Posterior vena cava (tissue), 2 donors: ENCODE measurements at regions not wholly inside any gene's neighbourhood (a gene's known extent, or its start where the extent isn't known, plus 50 kb on each side); places are given as distances from the start of the nearest gene placed in this dataset.

ENCODE experiments used
- DNase-seq: peaks from one replicate; pipeline ENCODE4 v3.0.0-alpha.2; 2020; ENCODE audit warnings: low spot score
- intact Hi-C, 2 donors: fragments of 100-400 bp; cut with DNase I; formaldehyde crosslinking; loops; one replicate each; pipeline versions ENCODE4 v1.14.1 to v1.14.2; 2022 to 2023
- donor health status: DM: yes; HTN: yes; CAD: no.
- donor health status: DM: yes; HTN: yes; CAD: no.

- intact Hi-C loops = no loop called here
- no peak for DNase-seq
These were observed 347.0 kb upstream of the HSF2 start for GRCh38 chr6:122052346-122052900.

DNA sequence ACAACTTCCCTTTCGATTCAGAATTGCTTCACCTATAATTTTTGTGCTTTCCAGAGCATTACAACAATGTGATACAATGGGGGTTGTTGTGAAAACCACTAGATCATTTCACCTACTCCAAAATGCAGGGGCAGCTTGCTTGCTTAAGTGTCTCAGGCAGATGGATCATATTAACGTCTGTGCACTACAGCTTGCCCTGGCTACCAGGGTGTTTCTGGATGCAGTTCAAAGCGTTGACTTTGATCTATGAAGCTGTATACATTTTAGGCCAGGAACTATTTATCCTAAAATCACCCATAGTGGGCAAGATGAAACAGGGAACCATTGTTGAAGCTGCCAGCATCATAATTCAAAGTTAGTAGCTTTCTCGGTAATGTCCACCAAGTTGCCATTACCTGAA lies 339.5 kb upstream of the HSF2 start:
- intact Hi-C loops = no loop called here
- DNase-seq = no peak

GRCh38 chr6:122061855-122062254 lies 337.6 kb upstream of the HSF2 start:
- intact Hi-C loops = no loop called here
- no peak for DNase-seq

DNA sequence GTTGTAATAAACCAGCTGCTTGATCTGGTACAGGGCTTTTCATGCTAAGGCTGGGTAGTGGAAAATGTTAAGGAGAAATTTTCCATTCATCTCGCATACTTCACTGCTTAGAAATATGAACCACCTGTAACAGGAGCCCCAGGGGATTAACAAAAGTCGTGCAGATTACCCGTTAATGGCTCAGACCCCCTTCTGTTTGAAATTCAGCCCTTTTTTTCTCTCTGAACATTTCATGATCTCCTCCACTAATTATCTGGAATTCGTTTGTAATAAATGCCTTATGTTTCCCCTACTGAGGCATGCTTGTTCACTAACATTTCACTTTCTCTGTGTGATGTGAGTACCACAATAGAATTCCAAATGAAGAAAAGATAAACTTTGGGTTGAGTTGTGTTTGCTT lies 336.4 kb upstream of the HSF2 start:
- no peak for DNase-seq

DNA sequence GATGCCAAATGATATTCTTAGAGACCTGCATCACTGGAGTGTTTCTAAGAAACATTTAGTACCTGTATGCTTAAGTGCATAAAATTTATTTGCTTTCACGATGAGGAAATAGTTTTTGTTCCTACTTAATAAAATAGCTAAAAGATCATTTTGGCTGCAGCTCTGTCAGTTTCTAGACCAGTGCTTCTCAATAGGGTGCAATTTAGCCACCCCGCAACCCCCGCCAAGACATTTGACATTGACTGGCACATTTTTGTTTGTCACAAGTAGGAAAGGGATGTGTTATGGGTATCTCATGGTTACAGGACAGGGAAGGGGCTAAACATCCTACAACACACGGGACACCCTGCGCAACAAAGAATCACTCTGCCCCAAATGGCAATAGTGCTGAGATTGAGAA lies 335.7 kb upstream of the HSF2 start:
- DNase-seq = no peak
- intact Hi-C loops = no loop called here

More for the DNA sequence above, 336.4 kb upstream of the HSF2 start:
- intact Hi-C loops = no loop called here

- no peak for DNase-seq
- intact Hi-C loops = no loop called here
These were observed 333.3 kb upstream of the HSF2 start for GRCh38 chr6:122066200-122066599.

DNA sequence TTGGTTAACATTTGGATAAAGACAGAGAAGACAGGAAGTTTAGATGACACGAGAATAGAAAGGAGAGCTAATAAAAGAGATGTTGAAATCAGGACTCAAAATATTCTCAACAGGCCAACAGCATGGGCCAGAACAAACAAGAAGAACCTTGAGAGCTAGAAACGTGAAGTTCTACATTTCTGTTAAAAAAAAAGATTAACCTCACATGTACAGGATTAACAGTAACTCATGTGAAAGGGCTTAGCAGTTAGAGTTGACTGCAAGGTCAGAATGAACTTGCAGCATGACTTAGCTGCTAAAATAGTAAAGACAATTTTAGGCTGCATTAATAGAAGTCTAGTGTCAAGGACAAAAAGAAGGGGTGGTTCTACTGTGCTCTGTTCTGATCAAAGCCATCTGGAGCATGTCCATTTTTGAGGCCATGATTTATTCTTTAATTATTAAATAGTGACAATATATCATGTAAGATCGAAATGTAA lies 331.1 kb upstream of the HSF2 start:
- intact Hi-C loops = no loop called here
- no peak for DNase-seq

DNA sequence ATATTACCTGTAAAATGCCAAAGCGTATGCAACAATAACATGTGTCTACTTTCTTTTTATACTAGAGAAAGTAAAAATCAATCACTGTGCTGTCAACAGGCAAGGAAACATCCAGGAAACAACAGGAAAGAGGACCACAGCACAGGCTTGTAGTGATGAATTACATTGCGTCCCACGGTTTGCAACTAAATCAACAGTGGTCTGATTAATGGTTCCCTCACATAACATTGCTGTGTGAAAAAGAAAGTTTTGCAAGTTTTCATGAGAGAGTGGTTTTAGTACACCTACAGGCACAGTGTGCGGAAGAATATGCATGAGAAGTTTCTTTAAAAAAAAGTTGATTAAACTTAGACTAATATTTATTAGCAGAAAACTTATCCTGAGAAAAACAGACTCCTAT lies 329.5 kb upstream of the HSF2 start:
- no peak for DNase-seq
- intact Hi-C loops = no loop called here

DNA sequence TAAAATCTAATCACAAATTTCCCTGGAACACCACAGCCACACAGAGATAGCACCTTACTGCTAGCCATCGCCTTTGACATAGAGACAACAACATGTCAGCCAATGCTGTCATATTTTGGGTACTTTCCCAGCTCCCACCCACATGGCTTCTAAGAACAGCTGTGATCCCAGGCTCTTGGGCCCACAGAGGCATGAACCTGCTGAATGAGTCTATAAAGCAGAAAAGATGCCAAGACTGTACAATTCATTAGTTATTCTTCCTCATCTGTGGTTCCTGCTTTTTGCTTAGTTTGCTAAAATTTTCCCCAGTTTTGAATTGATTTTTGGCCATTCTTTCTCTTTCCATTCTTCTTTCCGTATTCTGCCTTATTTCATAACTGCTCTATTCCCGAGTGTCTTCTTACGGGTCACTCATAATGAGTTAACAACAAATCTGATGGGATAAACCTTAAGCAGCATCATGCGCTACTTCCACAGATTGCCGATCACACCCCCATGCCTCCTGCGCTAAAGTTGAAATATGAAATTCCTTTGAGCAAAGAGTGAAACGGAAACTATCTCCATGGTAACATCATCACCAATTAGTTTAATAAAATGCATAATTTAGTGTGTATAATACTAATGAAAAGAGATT lies 327.3 kb upstream of the HSF2 start:
- intact Hi-C loops = no loop called here
- DNase-seq = no peak

DNA sequence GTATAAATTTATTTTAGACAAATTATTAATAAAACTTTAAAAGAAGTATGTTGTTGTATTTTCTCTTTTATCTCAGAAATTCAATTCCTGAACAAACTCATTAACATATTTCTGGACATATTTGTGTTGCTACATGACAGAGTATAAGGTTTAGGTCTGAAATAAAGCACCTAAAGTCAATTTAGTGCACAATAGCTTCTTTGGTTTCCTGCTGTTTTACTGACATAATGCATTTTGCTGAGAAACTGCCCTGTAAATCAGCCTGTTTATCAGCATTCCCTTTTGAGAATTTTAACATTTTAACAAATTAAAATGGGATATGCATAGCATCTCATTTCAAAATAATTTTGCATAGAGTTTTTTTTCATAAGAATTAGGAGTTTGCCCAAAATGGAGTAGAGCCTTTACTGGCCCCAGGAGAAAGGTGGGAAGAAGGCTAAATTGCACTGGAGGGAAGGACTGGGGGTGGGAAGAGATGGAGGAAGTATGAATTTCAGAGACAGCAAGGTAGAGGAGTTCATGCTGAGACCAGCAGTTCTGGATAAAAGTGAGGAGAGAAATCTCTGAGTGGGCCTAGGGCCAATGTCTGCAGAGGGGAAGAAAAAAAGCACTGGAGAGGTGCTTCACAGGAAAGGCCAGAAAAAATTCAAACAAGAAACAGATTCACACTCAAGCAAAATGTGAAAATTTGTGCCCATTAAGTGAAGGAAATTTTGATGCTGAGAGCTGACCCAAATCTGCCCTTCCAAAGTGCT lies 324.2 kb upstream of the HSF2 start:
- intact Hi-C loops = no loop called here
- DNase-seq = no peak

GRCh38 chr6:122075917-122076316 lies 323.5 kb upstream of the HSF2 start:
- intact Hi-C loops = no loop called here
- DNase-seq = no peak

- intact Hi-C loops = no loop called here
- DNase-seq = no peak
These were observed 321.8 kb upstream of the HSF2 start for GRCh38 chr6:122077603-122078002.

DNA sequence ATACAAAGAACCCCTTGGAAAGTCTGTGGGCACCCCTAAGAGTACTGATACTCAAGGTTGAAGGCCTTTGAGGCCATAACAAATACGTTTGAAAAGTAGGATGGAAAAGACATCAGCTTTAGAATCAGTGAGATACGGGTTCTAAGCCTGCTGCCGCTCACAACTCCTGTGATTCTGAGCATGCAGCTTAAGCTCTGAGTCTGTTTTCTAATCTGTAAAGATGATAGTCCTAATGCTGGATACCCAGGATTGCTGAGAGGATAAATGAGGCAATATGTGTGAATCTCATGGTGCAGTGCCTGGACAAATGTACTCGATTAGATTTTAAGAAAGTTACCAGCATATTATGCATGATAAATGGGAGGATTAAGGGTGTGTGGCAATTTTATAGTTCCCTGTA lies 321.0 kb upstream of the HSF2 start:
- DNase-seq = no peak
- intact Hi-C loops = no loop called here

DNA sequence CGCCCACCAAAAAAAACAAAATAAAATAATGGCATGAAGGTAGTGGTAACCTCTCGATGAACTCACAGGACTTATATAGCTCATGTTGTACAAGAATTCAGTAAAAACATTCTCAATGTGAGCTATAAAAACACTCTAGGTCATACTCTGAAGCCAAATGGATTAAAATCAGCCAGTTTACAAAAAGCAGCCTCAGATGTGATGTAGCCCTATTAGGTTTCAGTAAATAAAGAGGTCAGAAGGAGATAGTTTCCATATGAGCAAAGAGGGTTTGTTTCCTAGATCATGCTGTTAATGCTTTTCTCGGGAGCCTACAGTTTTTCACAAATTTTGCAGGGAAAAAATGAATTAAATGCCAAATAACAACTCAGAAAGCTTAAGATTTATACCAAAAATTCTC lies 319.5 kb upstream of the HSF2 start:
- no peak for DNase-seq
- intact Hi-C loops = no loop called here

DNA sequence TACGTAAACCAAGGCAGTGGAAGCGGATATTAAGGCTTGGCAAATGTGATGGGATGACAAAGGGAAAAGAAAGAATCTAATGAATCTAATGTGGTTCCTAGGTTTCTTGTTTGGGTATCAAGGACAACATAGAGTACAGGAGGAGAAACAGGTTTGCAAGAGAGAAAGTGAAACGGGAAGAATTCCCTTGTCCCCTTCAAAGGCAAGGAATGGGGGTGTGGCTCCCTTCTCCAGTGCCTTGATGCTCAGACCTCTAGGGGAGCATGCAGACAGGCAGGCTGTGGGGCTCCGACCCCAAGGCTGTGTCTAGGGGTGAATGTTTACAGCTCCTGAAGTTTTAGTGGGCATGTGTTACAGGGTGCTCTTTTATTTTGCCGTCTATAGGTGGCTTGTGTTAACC lies 317.5 kb upstream of the HSF2 start:
- no peak for DNase-seq
- intact Hi-C loops = no loop called here

GRCh38 chr6:122082370-122082769 lies 317.1 kb upstream of the HSF2 start:
- DNase-seq = peak; percentile 51
- intact Hi-C loops = no loop called here

DNA sequence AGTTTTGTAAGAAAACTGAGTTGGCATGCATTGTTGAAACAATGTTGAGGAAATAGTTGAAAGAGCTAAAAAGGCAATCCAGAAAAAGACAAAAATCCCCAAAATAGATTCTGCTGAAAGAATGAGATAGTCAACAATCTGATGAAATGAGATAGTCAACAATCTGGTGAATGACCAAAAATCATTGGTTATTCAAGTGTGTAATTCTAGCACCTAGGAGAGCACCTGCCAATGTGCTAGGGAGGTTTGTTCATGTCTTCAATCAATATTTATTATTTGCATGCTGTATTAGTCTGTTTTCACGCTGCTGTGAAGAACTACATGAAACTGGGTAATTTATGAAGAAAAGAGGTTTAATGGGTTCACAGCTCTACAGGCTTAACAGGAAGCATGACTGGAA lies 307.1 kb upstream of the HSF2 start:
- intact Hi-C loops = no loop called here
- no peak for DNase-seq

DNA sequence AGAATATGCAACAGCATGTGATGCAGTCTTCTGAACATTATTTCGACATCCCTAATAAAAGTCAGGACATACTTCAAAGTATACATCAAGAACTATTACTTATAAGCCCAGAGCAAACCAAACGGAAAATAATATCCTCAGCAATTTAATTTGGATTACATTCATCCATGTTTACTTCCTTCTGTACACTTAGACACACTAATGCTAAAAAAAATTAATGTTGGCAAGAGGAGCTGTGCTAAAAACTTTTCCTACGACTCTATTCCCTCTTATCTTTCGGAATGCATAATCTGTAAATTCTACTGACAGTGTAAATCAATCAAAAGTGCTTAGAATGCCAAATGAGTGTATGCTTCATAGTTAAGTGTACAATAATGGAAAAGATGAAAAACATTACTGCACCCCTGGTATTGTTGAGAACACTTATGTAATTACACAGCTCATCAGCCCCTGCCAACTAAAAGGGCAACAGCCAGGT lies 301.2 kb upstream of the HSF2 start:
- intact Hi-C loops = no loop called here
- DNase-seq = no peak

GRCh38 chr6:122102026-122102425 lies 297.4 kb upstream of the HSF2 start:
- no peak for DNase-seq
- intact Hi-C loops = no loop called here

DNA sequence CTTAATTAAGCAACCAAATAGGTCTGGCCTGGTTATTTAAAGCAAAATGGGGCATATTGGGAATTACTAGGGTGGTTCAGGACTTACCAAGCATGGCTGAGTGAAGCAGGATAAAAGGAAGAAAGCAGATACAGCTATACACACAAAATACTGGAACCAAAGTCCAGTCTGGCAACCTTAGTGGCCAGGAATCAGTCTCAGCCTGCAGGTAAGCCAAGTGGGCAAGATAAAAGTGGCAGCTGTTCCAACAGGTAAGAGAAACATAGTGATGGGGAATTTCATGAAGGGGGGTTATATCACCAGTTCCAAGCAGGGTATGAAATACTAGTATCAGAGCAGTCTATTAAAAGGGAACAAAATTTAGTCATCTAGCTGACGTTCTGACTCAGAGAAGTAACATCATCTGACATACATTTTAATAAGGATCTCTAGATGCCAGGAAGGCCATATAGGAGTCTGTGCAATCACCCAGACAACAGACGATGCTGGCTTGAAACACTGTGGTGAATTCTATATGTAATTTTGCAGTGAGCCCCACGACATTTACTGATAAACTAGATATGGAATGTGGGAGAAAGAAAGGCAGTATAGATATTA lies 292.1 kb upstream of the HSF2 start:
- no peak for DNase-seq
- intact Hi-C loops = no loop called here
